Fibroblast of lung (primary cell): ENCODE measurements at regions not wholly inside any gene's neighbourhood (a gene's known extent, or its start where the extent isn't known, plus 50 kb on each side); places are given as distances from the start of the nearest gene placed in this dataset.

Experiments used
- EZH2 ChIP-seq: IDR thresholded peaks from 2 replicates; pipeline ENCODE4 v1.5.1; 2012; ENCODE audit warnings: low read length, control low read depth, mild to moderate bottlenecking; ENCODE audit errors: missing control alignments
- TF ChIP-seq, protein P1 (sequence below), 2 donors: IDR thresholded peaks in 1 of 2; conservative IDR thresholded peaks in 1 of 2; 1 replicate in 1 of 2; 2 replicates in 1 of 2; pipeline ENCODE4 v1.5.1; 2011 to 2012; ENCODE audit warnings: low read length in 2 of 2, control low read depth in 1 of 2, inconsistent platforms in 1 of 2, low read depth in 1 of 2, mild to moderate bottlenecking in 1 of 2

DNA sequence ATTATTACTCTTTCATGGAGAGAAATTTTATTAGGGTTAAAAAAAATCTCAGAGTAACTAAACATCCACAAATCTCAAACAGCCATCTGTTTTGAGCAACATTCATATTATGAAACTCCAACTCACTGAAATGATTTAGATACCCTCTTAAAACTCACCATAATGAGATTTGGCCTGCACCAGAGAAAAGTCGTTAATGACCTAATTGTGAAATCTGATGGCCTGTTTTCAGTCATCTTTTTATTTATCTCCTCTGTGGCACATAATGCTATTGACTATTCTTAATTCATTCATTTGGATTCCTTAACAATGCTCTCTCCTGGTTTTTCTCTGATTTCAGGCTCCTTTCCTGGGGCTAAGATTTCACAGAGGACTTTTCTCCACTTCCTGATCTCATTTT lies 192.7 kb downstream of the RNF144B start:
- TF ChIP-seq, protein P1, sequence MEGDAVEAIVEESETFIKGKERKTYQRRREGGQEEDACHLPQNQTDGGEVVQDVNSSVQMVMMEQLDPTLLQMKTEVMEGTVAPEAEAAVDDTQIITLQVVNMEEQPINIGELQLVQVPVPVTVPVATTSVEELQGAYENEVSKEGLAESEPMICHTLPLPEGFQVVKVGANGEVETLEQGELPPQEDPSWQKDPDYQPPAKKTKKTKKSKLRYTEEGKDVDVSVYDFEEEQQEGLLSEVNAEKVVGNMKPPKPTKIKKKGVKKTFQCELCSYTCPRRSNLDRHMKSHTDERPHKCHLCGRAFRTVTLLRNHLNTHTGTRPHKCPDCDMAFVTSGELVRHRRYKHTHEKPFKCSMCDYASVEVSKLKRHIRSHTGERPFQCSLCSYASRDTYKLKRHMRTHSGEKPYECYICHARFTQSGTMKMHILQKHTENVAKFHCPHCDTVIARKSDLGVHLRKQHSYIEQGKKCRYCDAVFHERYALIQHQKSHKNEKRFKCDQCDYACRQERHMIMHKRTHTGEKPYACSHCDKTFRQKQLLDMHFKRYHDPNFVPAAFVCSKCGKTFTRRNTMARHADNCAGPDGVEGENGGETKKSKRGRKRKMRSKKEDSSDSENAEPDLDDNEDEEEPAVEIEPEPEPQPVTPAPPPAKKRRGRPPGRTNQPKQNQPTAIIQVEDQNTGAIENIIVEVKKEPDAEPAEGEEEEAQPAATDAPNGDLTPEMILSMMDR (conservative IDR thresholded peaks at IDR 0.05 in 1 of 2, IDR thresholded peaks at IDR 0.05 in 1 of 2; ENCODE audit: low read depth in 1 of 2, low read length in 2 of 2), result no peak
- no peak for TF ChIP-seq EZH2
